A549 (cell line): ENCODE measurements at regions not wholly inside any gene's neighbourhood (a gene's known extent, or its start where the extent isn't known, plus 50 kb on each side); places are given as distances from the start of the nearest gene placed in this dataset.
"Not testable (repeated sequence)": the region's sequence is repeated elsewhere in the genome, so short reads cannot be mapped to it uniquely, and the experiment has no call there.

Experiments used
- CHD2 ChIP-seq: fragments of 150-350 bp; IDR thresholded peaks from 2 replicates; pipeline ENCODE4 v1.6.1; 2014; ENCODE audit warnings: low read length; ENCODE audit not compliant: partially characterized antibody
- CTCF ChIP-seq: fragments of >200 bp; sonication (Bioruptor Twin); formaldehyde crosslinking; IDR thresholded peaks from 3 replicates; pipeline ENCODE4 v1.5.1; 2016
- EP300 ChIP-seq, 2 experiments: fragments of >200 bp; sonication (Bioruptor Twin); formaldehyde crosslinking; IDR thresholded peaks; 2 replicates in 1 of 2; 3 replicates in 1 of 2; pipeline ENCODE4 v1.6.1; 2016 to 2017
- MAX ChIP-seq: IDR thresholded peaks from 2 replicates; pipeline ENCODE4 v1.6.1; 2012
- PBX3 ChIP-seq: IDR thresholded peaks from 2 replicates; pipeline ENCODE4 v1.6.1; 2012
- POLR2A ChIP-seq: IDR thresholded peaks from 2 replicates; pipeline ENCODE4 v1.6.1; 2012; ENCODE audit warnings: mild to moderate bottlenecking, low read length
- RAD21 ChIP-seq, 2 experiments: fragments of >200 bp in 1 of 2; sonication (Bioruptor Twin) in 1 of 2; formaldehyde crosslinking in 1 of 2; IDR thresholded peaks in 1 of 2; conservative IDR thresholded peaks in 1 of 2; 2 replicates in 1 of 2; 3 replicates in 1 of 2; pipeline ENCODE4 v1.6.1; 2012 to 2018; ENCODE audit warnings: inconsistent platforms in 1 of 2
- SREBF2 ChIP-seq: fragments of 450-650 bp; IDR thresholded peaks from 2 replicates; pipeline ENCODE4 v1.6.1; 2014; ENCODE audit warnings: mild to moderate bottlenecking, moderate library complexity

DNA sequence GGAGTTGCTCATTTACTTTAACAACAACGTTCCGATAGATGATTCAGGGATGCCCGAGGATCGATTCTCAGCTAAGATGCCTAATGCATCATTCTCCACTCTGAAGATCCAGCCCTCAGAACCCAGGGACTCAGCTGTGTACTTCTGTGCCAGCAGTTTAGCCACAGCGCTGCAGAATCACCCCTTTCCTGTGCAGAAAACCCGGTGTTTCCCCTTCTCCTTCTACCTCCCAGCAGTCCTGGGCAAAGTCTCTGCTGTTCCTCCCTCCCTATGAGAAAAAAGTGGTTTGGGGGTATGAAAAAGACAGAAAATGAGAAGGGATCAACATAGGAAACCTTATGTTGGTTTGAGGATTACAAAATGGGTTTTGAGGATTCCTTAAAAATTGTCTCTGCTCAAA lies 188.5 kb upstream of the PRSS1 start:
- not testable (repeated sequence) for TF ChIP-seq SREBF2; CTCF; POLR2A; PBX3; RAD21 (conservative IDR thresholded peaks at IDR 0.05 in 1 of 2, IDR thresholded peaks at IDR 0.05 in 1 of 2); CHD2; MAX; EP300 (IDR thresholded peaks at IDR 0.05)
